Thyroid gland (tissue), 4 donors: ENCODE measurements at regions not wholly inside any gene's neighbourhood (a gene's known extent, or its start where the extent isn't known, plus 50 kb on each side); places are given as distances from the start of the nearest gene placed in this dataset.

Source experiments
- DNase-seq, 2 donors: peaks; one replicate each; pipeline ENCODE4 v3.0.0-alpha.2; 2019
- H3K27ac ChIP-seq, 3 donors: fragments of 200-600 bp; sonication (generic); 1 replicate in 2 of 3; 2 replicates in 1 of 3; pipeline ENCODE4 v1.5.1; 2016 to 2019; ENCODE audit warnings: mild to moderate bottlenecking in 1 of 3, moderate library complexity in 1 of 3
- H3K27me3 ChIP-seq: fragments of 200-600 bp; sonication (generic); one replicate; pipeline ENCODE4 v1.5.1; 2019
- H3K36me3 ChIP-seq, 2 donors: fragments of 200-600 bp; sonication (generic); one replicate each; pipeline ENCODE4 v1.5.1; 2016 to 2019
- H3K4me1 ChIP-seq, 2 donors: fragments of 200-600 bp; sonication (generic); one replicate each; pipeline ENCODE4 v1.5.1; 2017 to 2019
- H3K4me3 ChIP-seq, 3 donors: fragments of 200-600 bp; sonication (generic); replicated peaks in 1 of 3; 1 replicate in 2 of 3; 2 replicates in 1 of 3; pipeline ENCODE4 v1.5.1; 2016; ENCODE audit warnings: mild to moderate bottlenecking in 1 of 3
- H3K9me3 ChIP-seq: fragments of 200-600 bp; sonication (generic); one replicate; pipeline ENCODE4 v1.5.1; 2017
- POLR2A ChIP-seq, 2 donors: fragments of 450-650 bp; IDR thresholded peaks; one replicate each; pipeline ENCODE4 v1.6.1; 2017; ENCODE audit warnings: antibody characterized with exemption in 2 of 2, mild to moderate bottlenecking in 2 of 2, moderate library complexity in 1 of 2
- WGBS, 2 donors: methylation state at CpG; one replicate each; pipeline ENCODE4 v1.1.5; 2017; 5-methylcytosine and 5-hydroxymethylcytosine counted together
- intact Hi-C: fragments of 100-400 bp; cut with DNase I; formaldehyde crosslinking; loops from one replicate; pipeline ENCODE4 v1.15.1; 2023
- TF ChIP-seq, protein P1 (sequence below), 6 experiments: fragments of 200-600 bp in 3 of 6; fragments of 450-650 bp in 3 of 6; sonication (generic) in 3 of 6; IDR thresholded peaks; one replicate each; pipeline ENCODE4 v1.5.1; 2016 to 2019; ENCODE audit warnings: antibody characterized with exemption in 6 of 6, mild to moderate bottlenecking in 2 of 6, inconsistent platforms in 1 of 6, moderate library complexity in 1 of 6

DNA sequence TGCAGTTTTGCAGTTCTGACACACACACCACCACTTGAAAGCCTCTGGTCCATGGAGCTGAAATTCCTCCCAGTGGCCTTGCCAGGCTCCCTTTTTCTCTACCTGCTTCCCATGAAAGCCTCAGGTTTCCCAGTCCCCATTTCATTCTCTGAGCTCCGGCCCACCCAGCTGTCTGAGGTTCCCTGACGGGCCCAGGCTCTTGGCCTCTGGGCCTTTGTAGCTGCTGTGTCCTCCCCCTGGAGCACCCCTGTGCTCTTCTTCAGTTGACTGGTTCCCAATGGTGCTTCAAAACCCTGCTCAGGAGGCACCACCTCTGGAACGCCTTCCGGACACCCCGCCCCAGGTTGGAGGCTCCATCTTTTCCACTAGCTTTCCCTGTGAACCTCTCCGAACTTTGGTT, 155.9 kb upstream of the SHB start:
- DNase-seq: peak in 1 of 2 donors; percentile 3
- Histone ChIP-seq H3K36me3 (no peaks in the 10 kb centered on the region), H3K9me3 (no peaks in the 10 kb centered on the region), H3K27ac (no peak overlapping the region), H3K4me1 (peaks cover 4 to 10% of the 10 kb centered on the region in 2 donors), H3K4me3 (no peak overlapping the region), H3K27me3 (no peaks in the 10 kb centered on the region)
- TF ChIP-seq POLR2A (IDR thresholded peaks at IDR 0.05): no peak
- TF ChIP-seq, protein P1, sequence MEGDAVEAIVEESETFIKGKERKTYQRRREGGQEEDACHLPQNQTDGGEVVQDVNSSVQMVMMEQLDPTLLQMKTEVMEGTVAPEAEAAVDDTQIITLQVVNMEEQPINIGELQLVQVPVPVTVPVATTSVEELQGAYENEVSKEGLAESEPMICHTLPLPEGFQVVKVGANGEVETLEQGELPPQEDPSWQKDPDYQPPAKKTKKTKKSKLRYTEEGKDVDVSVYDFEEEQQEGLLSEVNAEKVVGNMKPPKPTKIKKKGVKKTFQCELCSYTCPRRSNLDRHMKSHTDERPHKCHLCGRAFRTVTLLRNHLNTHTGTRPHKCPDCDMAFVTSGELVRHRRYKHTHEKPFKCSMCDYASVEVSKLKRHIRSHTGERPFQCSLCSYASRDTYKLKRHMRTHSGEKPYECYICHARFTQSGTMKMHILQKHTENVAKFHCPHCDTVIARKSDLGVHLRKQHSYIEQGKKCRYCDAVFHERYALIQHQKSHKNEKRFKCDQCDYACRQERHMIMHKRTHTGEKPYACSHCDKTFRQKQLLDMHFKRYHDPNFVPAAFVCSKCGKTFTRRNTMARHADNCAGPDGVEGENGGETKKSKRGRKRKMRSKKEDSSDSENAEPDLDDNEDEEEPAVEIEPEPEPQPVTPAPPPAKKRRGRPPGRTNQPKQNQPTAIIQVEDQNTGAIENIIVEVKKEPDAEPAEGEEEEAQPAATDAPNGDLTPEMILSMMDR (IDR thresholded peaks at IDR 0.05): no peak
- intact Hi-C loops: no loop called here
- WGBS, 2 donors: 58 to 71% methylated on average over 6 of the region's 6 CpGs

- TF ChIP-seq, protein P1 (IDR thresholded peaks at IDR 0.05): no peak
- TF ChIP-seq POLR2A (IDR thresholded peaks at IDR 0.05): no peak
- no peak for DNase-seq
- Histone ChIP-seq H3K36me3 (no peaks in the 10 kb centered on the region), H3K9me3 (no peaks in the 10 kb centered on the region), H3K4me3 (no peak overlapping the region), H3K27ac (no peak overlapping the region), H3K4me1 (no peaks in the 10 kb centered on the region), H3K27me3 (no peaks in the 10 kb centered on the region)
- 91% methylated on average over 1 of the region's 1 CpG for WGBS, 2 donors
- intact Hi-C loops: no loop called here
These were observed 147.5 kb upstream of the SHB start for GRCh38 chr9:38216572-38216971.

DNA sequence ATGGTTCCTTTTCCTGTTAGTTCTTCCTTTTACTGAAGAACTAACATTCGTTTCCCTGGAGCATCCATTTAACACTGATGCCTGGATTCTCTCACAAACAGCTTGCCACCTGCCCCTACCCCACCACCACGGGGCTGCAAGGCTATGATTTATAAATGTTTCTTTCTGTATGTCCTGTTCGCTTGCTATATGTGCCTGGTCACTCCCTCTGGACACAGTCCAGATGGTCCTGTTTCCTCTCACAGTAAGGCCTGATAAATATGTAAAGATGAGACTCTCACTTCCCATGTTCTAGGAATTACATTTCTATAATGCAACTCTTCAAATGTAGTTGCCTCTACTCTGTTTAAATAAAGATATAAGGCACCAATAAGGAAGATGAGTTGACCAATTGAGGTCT, 146.4 kb upstream of the SHB start:
- no peaks in the 10 kb centered on the region for H3K27me3 ChIP-seq
- no peaks in the 10 kb centered on the region for H3K9me3 ChIP-seq
- no peak for DNase-seq
- H3K36me3 ChIP-seq: no peaks in the 10 kb centered on the region
- H3K4me3 ChIP-seq: no peak overlapping the region
- TF ChIP-seq, protein P1 (IDR thresholded peaks at IDR 0.05): no peak
- no peak for TF ChIP-seq POLR2A (IDR thresholded peaks at IDR 0.05)
- H3K27ac ChIP-seq: no peak overlapping the region
- H3K4me1 ChIP-seq: no peaks in the 10 kb centered on the region
- intact Hi-C loops: no loop called here
- 44 to 50% methylated on average over 3 of the region's 3 CpGs for WGBS, 2 donors

DNA sequence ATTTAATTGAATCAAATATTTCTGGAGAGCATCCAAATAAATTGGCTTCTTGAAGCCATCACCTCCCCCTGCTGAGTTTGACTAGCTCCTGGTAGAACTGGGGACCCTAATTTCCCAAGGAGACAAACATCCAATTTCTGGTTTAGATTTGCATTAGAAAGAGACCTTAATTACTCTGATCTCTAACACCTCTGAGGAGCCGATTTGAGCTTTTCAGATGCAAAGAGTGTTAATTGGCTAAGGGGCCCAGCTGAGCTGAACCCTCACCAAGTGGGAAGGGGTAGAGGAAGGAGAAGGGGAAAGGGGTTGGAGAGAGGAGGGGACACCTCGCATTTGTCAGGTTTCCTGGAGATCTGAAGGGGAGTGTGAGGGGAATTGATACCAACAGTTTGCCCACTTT, 145.4 kb upstream of the SHB start:
- DNase-seq: no peak
- TF ChIP-seq POLR2A (IDR thresholded peaks at IDR 0.05): no peak
- TF ChIP-seq, protein P1 (IDR thresholded peaks at IDR 0.05): no peak
- Histone ChIP-seq H3K27me3 (no peaks in the 10 kb centered on the region), H3K36me3 (no peaks in the 10 kb centered on the region), H3K4me1 (no peaks in the 10 kb centered on the region), H3K27ac (no peak overlapping the region), H3K4me3 (no peak overlapping the region), H3K9me3 (no peaks in the 10 kb centered on the region)
- WGBS, 2 donors: 38 to 43% methylated on average over 2 of the region's 2 CpGs
- intact Hi-C loops: no loop called here

DNA sequence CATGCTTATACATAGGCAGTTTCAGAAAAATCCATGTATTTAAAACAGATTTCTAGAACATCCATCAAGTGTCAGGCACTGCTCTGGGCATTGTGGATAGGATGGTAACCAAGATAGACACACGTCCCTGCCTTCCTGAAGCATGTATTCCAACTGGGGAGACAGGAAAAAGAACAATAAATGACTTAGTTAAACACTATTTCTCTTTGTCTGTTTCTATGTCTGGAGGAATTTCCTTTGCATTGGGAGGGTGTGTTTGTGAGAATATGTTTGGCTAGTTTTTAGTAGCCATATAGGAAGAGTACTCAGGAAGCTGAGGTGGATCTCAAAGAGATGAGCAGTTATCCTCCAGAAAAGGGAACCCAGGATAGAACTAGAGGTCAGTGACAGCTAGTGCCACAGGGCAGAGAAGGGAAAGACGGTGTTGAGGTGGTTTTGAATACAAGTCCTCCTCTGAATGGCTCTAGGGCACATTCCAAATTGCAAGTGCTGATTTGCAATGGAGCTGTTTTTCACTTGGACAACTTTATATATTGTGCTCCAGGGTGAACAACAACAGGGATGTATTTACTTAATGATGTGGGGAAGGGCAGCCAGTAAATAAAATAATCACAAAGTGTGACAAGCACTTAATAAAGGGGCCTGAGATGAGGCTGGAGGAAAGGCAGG, 144.7 kb upstream of the SHB start:
- TF ChIP-seq, protein P1 (IDR thresholded peaks at IDR 0.05): no peak
- TF ChIP-seq POLR2A (IDR thresholded peaks at IDR 0.05): no peak
- 43 to 67% methylated on average over 2 of the region's 2 CpGs for WGBS, 2 donors

More for the DNA sequence above, 144.7 kb upstream of the SHB start:
- no peaks in the 10 kb centered on the region for H3K27me3 ChIP-seq
- no peaks in the 10 kb centered on the region for H3K4me1 ChIP-seq
- H3K27ac ChIP-seq: no peak overlapping the region
- no peaks in the 10 kb centered on the region for H3K36me3 ChIP-seq
- DNase-seq: no peak
- intact Hi-C loops: no loop called here
- no peaks in the 10 kb centered on the region for H3K9me3 ChIP-seq
- H3K4me3 ChIP-seq: no peak overlapping the region
